ENCODE measurements at regions not wholly inside any gene's neighbourhood (a gene's known extent, or its start where the extent isn't known, plus 50 kb on each side); places are given as distances from the start of the nearest gene placed in this dataset.
"Not testable (repeated sequence)": the region's sequence is repeated elsewhere in the genome, so short reads cannot be mapped to it uniquely, and the experiment has no call there.

GRCh38 chr12:126982707-126983106 is 1284.3 kb upstream of the TMEM132C start:
- DNase-seq (ENCODE audit: low read depth in 2 of 2, low spot score in 1 of 2), result no peak

- not testable (repeated sequence) for DNase-seq (ENCODE audit: low read depth in 2 of 2, low spot score in 1 of 2)
Observed at GRCh38 chr12:126983735-126984134, 1283.2 kb upstream of the TMEM132C start.

DNA sequence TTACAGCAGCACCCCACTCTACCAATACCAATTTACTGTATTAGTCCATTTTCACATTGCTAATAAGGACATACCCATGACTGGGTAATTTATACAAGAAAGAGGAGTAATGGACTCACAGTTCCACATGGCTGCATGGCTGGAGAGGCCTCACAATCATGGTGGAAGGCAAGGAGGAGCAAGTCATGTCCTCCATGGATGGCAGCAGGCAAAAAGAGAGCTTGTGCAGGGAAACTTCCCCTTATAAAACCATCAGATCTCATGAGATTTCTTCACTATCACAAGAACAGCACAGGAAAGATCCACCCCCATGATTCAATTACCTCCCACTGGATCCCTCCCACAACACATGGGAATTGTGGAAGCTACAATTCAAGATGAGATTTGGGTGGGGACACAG is 1281.3 kb upstream of the TMEM132C start:
- not testable (repeated sequence) for DNase-seq (ENCODE audit: low read depth in 2 of 2, low spot score in 1 of 2)

GRCh38 chr12:126989532-126989931 is 1277.4 kb upstream of the TMEM132C start:
- no peak for DNase-seq (ENCODE audit: low read depth in 2 of 2, low spot score in 1 of 2)

- no peak for DNase-seq (ENCODE audit: low read depth in 2 of 2, low spot score in 1 of 2)
Observed at GRCh38 chr12:126993898-126994297, 1273.1 kb upstream of the TMEM132C start.

- DNase-seq (ENCODE audit: low read depth in 2 of 2, low spot score in 1 of 2), result no peak
Observed at GRCh38 chr12:126994599-126994998, 1272.4 kb upstream of the TMEM132C start.

DNA sequence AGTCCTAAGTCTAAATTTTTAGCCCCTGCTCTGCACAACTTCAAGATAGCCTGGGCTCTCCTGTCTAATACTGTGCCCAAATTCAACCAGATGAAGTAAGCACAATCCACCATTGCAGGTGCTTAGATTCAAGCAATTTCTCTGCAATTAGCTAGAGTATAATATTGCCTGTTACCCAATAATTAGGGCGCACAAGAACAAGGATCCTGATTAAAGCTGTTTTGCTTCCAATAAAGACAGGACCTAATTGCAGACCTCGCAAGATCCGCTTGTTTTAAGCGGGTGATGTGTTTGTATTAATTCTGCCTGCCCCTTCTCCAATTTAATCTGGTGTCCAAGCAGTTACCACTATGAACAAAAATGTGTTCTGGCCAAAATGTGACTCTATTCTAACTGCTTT is 1268.9 kb upstream of the TMEM132C start:
- DNase-seq (ENCODE audit: low read depth in 2 of 2, low spot score in 1 of 2), result no peak

DNA sequence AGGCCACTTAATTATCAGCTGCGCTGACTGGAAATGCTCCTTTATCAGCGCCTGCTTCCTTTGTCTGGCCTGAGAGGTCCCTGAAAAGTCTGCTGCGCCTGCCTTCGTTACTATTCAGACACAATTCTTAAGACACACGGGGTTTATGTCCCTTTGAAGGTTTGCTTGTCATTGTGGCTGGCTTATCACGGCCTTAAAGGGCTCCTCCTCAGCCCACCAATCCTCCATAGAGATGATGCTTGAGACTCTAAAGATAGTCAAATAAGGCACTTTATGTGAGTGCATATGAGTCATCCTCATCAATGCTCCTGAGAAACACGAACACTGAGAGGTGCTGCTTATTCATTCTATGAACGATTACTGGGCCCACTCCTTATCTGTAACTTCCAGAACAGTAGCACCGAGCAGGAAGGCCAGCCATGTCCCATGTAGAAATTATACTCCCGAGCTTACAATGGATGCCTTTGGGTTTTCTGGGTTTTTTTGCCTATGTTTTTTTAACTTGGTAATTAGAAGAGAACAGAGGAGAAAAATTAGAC is 1268.2 kb upstream of the TMEM132C start:
- no peak for DNase-seq (ENCODE audit: low read depth in 2 of 2, low spot score in 1 of 2)

- no peak for DNase-seq (ENCODE audit: low read depth in 2 of 2, low spot score in 1 of 2)
Observed at GRCh38 chr12:126999352-126999751, 1267.6 kb upstream of the TMEM132C start.

DNA sequence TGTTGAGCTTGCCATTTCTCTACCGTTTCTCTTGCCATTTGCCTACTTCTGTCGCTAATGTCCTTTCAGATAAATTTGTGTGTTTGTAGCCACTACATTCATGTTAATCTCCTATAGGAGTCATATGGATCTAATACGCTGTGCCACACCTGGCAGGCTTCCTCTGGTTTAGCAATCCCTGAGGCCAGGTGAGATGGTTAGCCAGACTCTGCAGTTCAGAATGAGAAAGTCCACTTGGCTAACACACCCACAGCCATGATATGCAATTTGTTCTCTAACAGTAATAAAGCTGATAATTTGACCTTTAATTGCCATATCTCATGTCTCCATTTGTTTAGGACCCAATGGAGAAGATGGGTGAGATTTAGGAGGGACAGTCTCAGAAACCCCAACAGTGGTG is 1261.6 kb upstream of the TMEM132C start:
- DNase-seq (ENCODE audit: low read depth in 2 of 2, low spot score in 1 of 2), result no peak

GRCh38 chr12:127006972-127007371 is 1260.0 kb upstream of the TMEM132C start:
- DNase-seq (ENCODE audit: low read depth in 2 of 2, low spot score in 1 of 2), result no peak

DNA sequence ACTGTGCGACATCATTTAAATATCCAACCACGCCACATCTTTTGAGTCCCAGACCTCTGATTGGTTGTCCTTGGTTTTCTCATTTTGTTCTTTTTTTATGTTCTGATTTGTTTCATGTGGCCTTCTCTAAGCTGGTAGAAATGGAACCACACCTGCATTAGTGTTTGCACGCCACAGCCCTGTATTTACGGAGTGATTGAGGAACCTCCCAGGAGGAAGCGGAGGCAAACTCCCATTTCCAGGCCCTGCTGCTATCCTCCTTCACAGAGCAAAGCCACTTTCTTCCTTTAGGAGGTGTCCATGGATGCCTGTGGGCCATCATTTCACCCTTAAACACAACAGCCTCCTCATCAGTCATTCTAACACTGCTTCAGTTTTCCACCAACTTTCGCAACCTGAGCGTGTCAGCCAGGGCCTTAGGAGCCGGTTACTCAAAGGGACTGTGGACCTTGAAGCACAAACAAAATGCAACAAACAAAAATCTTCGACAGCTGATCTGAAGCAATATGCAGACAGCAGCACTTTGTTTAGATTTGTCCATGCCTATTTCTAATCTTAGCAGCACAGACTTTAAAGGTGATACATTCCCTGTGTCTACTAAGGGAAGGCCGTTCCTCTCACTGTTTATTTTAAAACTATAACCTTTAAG is 1258.1 kb upstream of the TMEM132C start:
- DNase-seq (ENCODE audit: low read depth in 2 of 2, low spot score in 1 of 2), result no peak

DNA sequence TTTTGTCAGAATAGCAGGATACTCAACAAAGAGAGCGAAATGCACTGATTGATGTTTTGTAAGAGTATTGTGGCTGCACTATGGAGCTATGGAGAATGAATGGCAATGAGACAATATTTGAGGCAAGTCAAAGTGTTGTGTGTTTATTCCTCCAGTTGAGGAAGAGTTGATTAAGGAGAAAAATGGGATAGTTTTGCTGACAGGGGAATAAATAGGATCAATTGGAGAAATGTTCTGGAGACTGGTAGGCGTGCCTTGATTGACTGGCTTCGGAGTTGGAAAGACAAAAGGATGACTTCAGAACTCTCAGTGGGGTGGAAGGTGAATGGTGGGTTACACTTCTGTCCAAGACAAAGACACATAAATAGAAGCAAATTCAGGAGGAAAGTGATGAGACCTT is 1254.9 kb upstream of the TMEM132C start:
- no peak for DNase-seq (ENCODE audit: low read depth in 2 of 2, low spot score in 1 of 2)

DNA sequence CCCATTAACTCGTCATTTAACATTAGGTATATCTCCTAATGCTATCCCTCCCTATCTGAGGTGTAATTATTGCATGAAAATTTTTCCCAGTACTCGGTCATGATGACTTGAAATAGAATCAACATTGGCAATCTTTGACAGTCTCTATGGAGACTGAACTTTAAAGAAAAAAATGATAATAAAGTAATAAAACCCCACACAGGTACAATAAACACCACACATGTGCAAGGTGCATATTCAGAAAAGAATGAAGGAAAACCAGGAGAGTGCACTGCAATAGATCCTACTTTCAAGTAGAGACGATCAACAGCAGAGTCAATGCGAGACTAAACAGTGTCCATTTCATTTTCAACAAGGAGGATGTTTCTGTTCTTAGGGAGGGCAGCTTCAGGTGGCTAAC is 1253.8 kb upstream of the TMEM132C start:
- DNase-seq (ENCODE audit: low read depth in 2 of 2, low spot score in 1 of 2), result no peak

- no peak for DNase-seq (ENCODE audit: low read depth in 2 of 2, low spot score in 1 of 2)
Observed at GRCh38 chr12:127014079-127014478, 1252.9 kb upstream of the TMEM132C start.

GRCh38 chr12:127024791-127025190 is 1242.2 kb upstream of the TMEM132C start:
- DNase-seq (ENCODE audit: low read depth in 2 of 2, low spot score in 1 of 2), result no peak

DNA sequence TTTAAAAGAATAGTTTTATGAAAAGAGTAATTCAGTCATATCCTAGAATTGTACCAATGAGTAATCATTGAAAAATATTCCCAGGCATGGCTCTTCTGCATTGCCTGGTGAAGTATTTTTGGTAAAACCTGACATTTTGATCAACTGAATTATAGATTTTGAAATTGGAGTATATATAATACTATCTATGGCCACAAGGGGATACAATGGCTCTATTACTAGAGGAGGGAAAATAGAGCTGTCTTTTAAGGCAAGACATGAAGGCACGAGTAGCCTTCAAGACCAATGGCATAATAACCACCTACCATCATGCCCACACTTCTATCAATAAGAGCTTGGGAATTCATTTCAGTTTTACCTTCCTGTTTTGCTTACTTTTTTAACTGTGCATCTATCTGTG is 1241.4 kb upstream of the TMEM132C start:
- no peak for DNase-seq (ENCODE audit: low read depth in 2 of 2, low spot score in 1 of 2)

DNA sequence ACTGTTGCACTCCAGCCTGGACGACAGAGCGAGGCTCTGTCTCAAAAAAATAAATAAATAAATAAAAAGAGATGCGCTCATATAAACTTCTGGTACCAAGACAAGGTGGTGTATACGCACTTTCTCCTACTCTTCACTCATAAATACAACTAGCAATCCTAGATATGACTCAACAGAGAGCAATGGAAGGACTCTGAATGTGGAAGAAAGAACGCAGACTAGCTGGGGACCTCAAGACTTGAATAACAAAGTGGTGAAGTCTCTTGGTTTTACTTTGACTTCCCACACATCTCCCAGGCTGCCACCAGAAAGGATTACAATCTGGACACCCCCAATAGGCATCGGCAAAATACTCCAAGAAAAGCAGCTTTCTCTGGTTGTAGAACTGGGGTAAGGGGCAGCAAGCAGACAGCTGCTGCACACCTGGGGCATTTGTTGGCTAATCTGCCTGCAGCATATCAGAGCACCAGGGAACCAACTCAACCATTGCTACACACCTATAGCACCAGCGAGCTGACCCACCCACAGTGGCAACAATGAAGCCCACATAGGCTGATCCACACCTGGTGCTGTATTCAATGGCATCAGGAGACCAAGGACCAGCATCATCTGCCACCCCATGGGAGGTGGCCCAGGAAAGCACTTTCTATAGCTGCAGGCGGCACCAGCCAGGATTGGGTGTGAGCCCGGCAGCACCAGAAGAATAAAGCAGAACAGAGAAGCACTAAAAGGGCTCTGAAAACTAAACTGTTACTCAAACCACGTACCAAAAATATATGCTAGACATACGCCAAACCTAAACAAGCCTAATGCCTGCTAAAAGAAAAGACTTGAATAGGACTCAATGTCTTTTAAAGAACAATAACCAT is 1231.7 kb upstream of the TMEM132C start:
- no peak for DNase-seq (ENCODE audit: low read depth in 2 of 2, low spot score in 1 of 2)

GRCh38 chr12:127038152-127038551 is 1228.8 kb upstream of the TMEM132C start:
- DNase-seq (ENCODE audit: low read depth in 2 of 2, low spot score in 1 of 2), result no peak

DNA sequence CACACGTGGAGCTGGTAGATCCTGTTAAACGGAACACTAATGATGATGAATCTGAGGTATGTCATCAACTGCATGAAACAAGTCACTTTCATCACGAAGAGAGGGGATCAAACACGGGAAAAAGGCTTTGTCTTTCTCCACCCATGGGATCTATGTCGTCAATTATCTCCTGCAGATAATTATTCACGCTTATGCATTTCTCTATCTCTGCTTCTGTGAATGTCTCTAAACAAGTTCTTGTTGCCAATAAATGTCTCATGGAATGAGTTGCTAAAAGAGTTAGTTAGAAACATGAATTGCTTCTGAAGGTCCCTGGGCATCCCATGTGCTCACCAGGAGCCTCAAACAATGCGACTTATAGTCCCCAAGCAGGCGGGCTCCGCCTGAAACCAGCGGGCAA is 1228.2 kb upstream of the TMEM132C start:
- no peak for DNase-seq (ENCODE audit: low read depth in 2 of 2, low spot score in 1 of 2)

DNA sequence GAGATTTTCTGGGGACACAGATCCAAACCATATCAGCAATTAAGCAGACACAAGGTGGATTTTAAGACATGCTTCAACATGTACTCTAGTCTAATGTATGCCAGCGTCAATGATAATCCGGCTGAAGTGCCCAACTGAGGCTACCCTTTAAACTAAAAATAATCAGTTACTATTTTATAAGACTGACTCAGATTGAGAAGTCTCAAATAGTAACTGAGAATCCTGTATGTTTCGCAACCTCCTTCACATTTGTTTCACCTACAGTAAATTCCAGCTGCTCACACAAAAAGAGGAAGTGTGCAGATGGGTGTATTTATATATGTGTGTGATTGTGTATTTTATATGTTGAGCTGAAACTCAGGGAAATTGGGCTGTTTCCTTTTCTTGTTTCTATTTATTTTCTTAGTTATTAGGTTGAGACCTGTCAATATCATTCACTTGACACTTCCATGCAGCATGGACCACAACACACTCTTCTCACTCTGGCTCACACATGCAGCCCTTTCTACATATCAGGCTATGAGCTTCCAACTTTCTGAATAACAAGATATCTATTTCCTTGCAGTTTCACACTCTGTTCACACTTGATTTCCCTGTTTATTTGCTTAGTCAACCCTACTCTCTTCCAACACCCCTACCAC is 1224.9 kb upstream of the TMEM132C start:
- DNase-seq (ENCODE audit: low read depth in 2 of 2, low spot score in 1 of 2), result no peak

GRCh38 chr12:127043731-127044130 is 1223.2 kb upstream of the TMEM132C start:
- no peak for DNase-seq (ENCODE audit: low read depth in 2 of 2, low spot score in 1 of 2)
